AML-193 (cell line): ENCODE measurements at regions not wholly inside any gene's neighbourhood (a gene's known extent, or its start where the extent isn't known, plus 50 kb on each side); places are given as distances from the start of the nearest gene placed in this dataset.

Experiments
- DNase-seq, 2 experiments: peaks; one replicate each; lab custom pipeline; 2025; lab: John Stamatoyannopoulos, UW

GRCh38 chr12:126095748-126096510, 1030.7 kb downstream of the AACS start:
- no peak for DNase-seq

GRCh38 chr12:126106706-126107105, 1041.5 kb downstream of the AACS start:
- no peak for DNase-seq

- DNase-seq = no peak
Measured at GRCh38 chr12:126107659-126108058, 1042.4 kb downstream of the AACS start.

GRCh38 chr12:126108247-126108646, 1043.0 kb downstream of the AACS start:
- DNase-seq = no peak

- no peak for DNase-seq
Measured at GRCh38 chr12:126112141-126112540, 1046.9 kb downstream of the AACS start.

GRCh38 chr12:126112849-126113248, 1047.6 kb downstream of the AACS start:
- DNase-seq = no peak

GRCh38 chr12:126114441-126114840, 1049.2 kb downstream of the AACS start:
- no peak for DNase-seq

GRCh38 chr12:126117502-126117901, 1052.3 kb downstream of the AACS start:
- DNase-seq = no peak

GRCh38 chr12:126139355-126139754, 1074.1 kb downstream of the AACS start:
- no peak for DNase-seq

GRCh38 chr12:126144603-126145002, 1079.4 kb downstream of the AACS start:
- no peak for DNase-seq

GRCh38 chr12:126147321-126147720, 1082.1 kb downstream of the AACS start:
- DNase-seq = no peak

- no peak for DNase-seq
Measured at GRCh38 chr12:126156806-126157574, 1091.8 kb downstream of the AACS start.

- no peak for DNase-seq
Measured at GRCh38 chr12:126157575-126157966, 1092.3 kb downstream of the AACS start.

- no peak for DNase-seq
Measured at GRCh38 chr12:126159139-126159538, 1093.9 kb downstream of the AACS start.

GRCh38 chr12:126160912-126161311, 1095.7 kb downstream of the AACS start:
- no peak for DNase-seq

- no peak for DNase-seq
Measured at GRCh38 chr12:126163984-126164383, 1098.7 kb downstream of the AACS start.

- DNase-seq = no peak
Measured at GRCh38 chr12:126171937-126172559, 1106.8 kb downstream of the AACS start.

- DNase-seq = no peak
Measured at GRCh38 chr12:126182619-126183236, 1117.5 kb downstream of the AACS start.

GRCh38 chr12:126185025-126185424, 1119.8 kb downstream of the AACS start:
- no peak for DNase-seq

- DNase-seq = no peak
Measured at GRCh38 chr12:126189856-126190255, 1124.6 kb downstream of the AACS start.

GRCh38 chr12:126191031-126191891, 1126.0 kb downstream of the AACS start:
- DNase-seq = no peak

- DNase-seq = no peak
Measured at GRCh38 chr12:126191949-126192348, 1126.7 kb downstream of the AACS start.
